PFSK-1 (cell line): ENCODE measurements at regions not wholly inside any gene's neighbourhood (a gene's known extent, or its start where the extent isn't known, plus 50 kb on each side); places are given as distances from the start of the nearest gene placed in this dataset.

Experiments
- FOXP2 ChIP-seq: optimal IDR thresholded peaks from 2 replicates; pipeline ENCODE3; 2011; ENCODE audit warnings: borderline replicate concordance, control low read depth, inconsistent platforms; ENCODE audit not compliant: insufficient read depth; ENCODE audit errors: extremely low read length, extremely low read depth
- POLR2AphosphoS5 ChIP-seq: IDR thresholded peaks from 2 replicates; pipeline ENCODE4 v1.6.1; 2012; ENCODE audit warnings: low read depth, mild to moderate bottlenecking, control low read depth, low read length, moderate library complexity
- REST ChIP-seq, 2 experiments: IDR thresholded peaks; 2 replicates each; pipeline versions ENCODE4 v1.6.1 to v1.8.0; 2011 to 2012; ENCODE audit warnings: low read depth in 2 of 2, low read length in 2 of 2, control low read depth in 1 of 2, inconsistent platforms in 1 of 2, mild to moderate bottlenecking in 1 of 2, moderate library complexity in 1 of 2; ENCODE audit not compliant: insufficient read depth in 1 of 2
- SIN3A ChIP-seq: IDR thresholded peaks from 2 replicates; pipeline ENCODE4 v1.6.1; 2012; ENCODE audit warnings: mild to moderate bottlenecking, low read length, moderate library complexity, borderline replicate concordance; ENCODE audit not compliant: insufficient read depth
- TAF1 ChIP-seq: IDR thresholded peaks from 2 replicates; pipeline ENCODE4 v1.6.1; 2012; ENCODE audit warnings: low read length, control low read depth, borderline replicate concordance; ENCODE audit not compliant: insufficient read depth

- TF ChIP-seq REST (IDR thresholded peaks at IDR 0.05; ENCODE audit: insufficient read depth in 1 of 2, low read depth in 2 of 2, low read length in 2 of 2), result no peak
- no peak for TF ChIP-seq POLR2AphosphoS5
- TF ChIP-seq TAF1, result no peak
- no peak for TF ChIP-seq SIN3A
- no peak for TF ChIP-seq FOXP2
Observed at GRCh38 chr16:26988186-26988585, 78.5 kb upstream of the C16orf82 start.

GRCh38 chr16:26992666-26993349 lies 73.9 kb upstream of the C16orf82 start:
- no peak for TF ChIP-seq SIN3A
- TF ChIP-seq TAF1, result no peak
- no peak for TF ChIP-seq REST (IDR thresholded peaks at IDR 0.05; ENCODE audit: insufficient read depth in 1 of 2, low read depth in 2 of 2, low read length in 2 of 2)
- TF ChIP-seq FOXP2, result no peak
- no peak for TF ChIP-seq POLR2AphosphoS5

- no peak for TF ChIP-seq POLR2AphosphoS5
- no peak for TF ChIP-seq SIN3A
- TF ChIP-seq FOXP2, result no peak
- TF ChIP-seq TAF1, result no peak
- no peak for TF ChIP-seq REST (IDR thresholded peaks at IDR 0.05; ENCODE audit: insufficient read depth in 1 of 2, low read depth in 2 of 2, low read length in 2 of 2)
Observed at GRCh38 chr16:26993511-26993910, 73.2 kb upstream of the C16orf82 start.

- no peak for TF ChIP-seq POLR2AphosphoS5
- TF ChIP-seq REST (IDR thresholded peaks at IDR 0.05; ENCODE audit: insufficient read depth in 1 of 2, low read depth in 2 of 2, low read length in 2 of 2), result no peak
Observed at GRCh38 chr16:26993963-26994362, 72.8 kb upstream of the C16orf82 start.

- TF ChIP-seq FOXP2, result no peak
- no peak for TF ChIP-seq POLR2AphosphoS5
- no peak for TF ChIP-seq SIN3A
- TF ChIP-seq TAF1, result no peak
- TF ChIP-seq REST (IDR thresholded peaks at IDR 0.05; ENCODE audit: insufficient read depth in 1 of 2, low read depth in 2 of 2, low read length in 2 of 2), result no peak
Observed at GRCh38 chr16:26995522-26995921, 71.2 kb upstream of the C16orf82 start.
